NCI-H82 (cell line): ENCODE measurements at regions not wholly inside any gene's neighbourhood (a gene's known extent, or its start where the extent isn't known, plus 50 kb on each side); places are given as distances from the start of the nearest gene placed in this dataset.
"Not testable (repeated sequence)": the region's sequence is repeated elsewhere in the genome, so short reads cannot be mapped to it uniquely, and the experiment has no call there.

Source experiments
- DNase-seq: peaks from one replicate; lab custom pipeline; 2025; lab: John Stamatoyannopoulos, UW

DNA sequence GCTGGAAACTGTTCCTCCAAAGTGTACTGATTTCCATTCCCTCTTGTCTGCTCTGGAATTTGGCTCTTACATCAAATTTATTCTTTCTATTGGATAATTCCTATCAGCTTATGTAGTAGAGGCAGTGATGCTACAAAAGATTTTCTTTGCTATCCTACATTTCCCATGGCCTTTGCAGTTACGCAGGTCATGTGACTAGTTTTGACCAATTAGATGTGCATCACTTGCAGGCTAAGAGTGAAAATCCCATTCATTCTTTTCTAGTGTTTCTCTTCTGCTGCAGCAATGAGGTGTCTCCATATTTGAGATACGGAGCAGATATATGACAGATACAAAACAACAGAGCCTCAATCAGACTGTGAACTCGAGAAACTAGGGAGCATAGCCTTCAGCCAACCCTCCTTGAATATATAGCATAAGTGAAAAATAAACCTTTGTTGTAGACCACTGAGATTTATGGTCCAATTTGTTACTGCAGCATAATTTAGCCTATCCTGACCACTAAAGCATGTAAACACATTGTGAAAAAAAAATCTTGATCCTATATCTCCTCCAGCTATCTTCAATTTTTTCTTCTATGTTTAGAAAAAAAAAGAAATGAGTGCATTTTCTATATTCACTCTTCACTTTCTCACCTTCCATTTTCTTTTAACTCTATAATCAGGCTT is 102.0 kb downstream of the HNMT start:
- DNase-seq = no peak

DNA sequence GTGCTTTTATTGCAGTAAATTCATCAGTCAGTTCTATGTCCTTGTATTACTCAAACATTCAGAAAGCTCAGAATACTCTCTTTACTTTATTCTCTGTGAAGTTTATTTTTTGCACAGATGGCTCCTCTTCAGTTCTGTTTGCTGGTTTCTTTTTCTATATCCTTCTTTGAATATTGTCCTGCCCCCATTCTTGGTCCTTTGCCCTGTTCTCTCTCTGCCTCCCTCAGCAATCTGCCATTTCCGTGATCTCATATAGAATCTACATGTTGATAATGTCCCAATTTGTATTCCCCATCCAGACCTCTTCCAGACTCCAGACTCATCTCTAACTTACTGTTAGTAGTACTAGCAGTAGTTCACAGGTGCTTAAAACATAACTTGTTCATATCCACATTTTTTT is 102.6 kb downstream of the HNMT start:
- no peak for DNase-seq

DNA sequence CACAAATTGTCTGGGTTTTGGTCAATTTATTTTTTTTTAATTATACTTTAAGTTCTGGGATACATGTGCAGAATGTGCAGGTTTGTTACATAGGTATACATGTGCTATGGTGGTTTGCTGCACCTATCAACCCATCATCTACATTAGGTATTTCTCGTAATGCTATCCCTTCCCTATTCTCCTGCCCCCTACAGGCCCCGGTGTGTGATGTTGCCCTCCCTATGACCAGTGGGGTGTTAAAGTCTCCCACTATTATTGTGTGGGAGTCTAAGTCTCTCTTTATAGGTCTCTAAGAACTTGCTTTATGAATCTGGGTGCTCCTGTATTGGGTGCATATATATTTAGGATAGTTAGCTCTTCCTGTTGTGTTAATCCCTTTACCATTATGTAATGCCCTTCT is 104.4 kb downstream of the HNMT start:
- DNase-seq = not testable (repeated sequence)

DNA sequence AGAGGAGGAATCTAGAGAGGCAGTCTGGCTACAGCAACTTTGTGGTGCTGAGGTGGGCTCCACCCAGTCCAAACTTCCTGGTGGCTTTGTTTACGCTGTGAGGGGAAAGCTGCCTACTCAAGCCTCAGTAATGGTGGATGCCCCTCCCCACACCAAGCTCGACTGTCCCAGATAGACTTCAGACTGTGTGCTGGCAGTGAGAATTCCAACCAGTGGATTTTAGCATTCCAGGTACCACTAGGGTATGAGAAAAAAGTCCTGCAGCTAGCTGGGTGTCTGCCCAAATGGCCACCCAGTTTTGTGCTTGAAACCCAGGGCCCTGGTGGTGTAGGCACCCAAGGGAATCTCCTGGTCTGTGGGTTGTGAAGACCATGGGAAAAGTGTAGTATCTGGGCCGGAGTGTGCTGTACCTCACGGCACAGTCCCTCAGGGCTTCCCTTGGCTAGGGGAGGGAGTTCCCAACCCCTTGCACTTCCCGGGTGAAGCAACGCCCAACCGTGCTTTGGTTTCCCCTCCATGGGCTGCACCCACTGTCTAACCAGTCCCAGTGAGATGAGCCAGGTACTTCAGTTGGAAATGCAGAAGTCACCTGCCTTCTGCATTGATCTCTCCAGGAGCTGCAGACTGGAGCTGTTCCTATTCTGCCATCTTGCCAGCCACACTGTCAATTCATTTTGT is 106.9 kb downstream of the HNMT start:
- DNase-seq = not testable (repeated sequence)

DNA sequence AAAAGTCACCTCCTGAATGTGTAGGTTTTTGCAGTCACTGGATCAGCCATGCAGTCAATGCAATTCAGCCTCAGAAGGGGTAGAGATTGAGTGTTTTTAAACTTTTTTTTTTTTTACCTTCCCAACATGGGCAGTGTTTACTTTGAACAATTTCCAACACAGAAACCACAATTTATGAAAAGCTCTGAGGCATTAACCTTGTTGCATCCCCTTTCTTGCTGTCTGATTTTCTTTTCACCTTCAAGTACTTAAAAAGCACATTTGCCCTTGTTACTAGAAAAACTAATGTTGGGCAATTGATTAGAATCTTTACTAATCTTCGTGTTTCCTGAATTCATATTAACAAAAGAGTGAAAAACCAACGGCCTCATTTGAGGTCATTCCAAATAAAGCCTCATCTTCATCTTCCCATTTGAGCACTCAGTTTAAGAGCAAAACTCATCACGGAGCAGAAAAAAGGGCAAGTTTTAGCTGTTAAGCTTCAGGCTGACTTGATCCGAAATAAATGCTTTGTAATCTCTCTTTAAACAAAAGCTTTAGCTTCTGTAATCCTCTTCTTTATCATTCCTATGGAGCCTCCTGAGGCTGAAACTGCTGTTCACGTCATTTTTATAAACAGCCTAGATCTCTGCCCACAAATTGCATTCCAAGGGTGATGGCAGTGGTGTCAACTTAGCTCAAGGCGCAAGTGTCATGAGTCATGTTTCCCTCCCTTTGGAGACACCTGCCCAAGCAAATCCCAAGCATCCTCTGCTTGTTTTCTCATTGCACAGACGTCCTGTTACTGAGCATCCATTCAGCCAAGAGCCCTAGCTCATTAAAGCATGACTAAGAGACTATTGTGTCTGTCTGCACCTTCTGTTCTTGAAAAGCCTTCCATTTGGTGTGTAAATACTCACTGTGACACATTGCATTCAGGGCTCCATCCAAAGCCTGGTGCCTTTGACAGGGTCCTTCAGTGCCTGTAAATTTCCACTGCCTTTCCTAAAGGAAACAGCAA is 107.7 kb downstream of the HNMT start:
- peak; percentile 95 for DNase-seq

DNA sequence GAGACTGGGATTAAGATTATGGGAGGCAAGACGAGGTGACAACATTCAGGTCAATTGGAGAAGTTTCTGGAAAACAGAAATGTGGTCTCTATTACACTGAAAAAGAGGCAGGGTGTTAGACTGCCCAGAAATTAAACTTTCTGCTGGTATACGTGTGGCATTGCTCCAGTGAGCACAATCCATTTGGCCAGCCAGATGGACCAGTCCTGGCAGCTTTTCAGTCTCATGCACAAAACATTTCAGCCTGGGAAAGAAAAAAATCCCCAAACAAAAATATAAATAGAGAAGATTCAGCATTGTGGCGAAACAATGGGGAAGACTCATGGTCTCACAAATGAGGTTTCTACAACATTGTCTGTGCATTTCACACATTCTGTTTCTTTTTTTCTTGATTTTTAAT is 113.9 kb downstream of the HNMT start:
- DNase-seq = no peak

DNA sequence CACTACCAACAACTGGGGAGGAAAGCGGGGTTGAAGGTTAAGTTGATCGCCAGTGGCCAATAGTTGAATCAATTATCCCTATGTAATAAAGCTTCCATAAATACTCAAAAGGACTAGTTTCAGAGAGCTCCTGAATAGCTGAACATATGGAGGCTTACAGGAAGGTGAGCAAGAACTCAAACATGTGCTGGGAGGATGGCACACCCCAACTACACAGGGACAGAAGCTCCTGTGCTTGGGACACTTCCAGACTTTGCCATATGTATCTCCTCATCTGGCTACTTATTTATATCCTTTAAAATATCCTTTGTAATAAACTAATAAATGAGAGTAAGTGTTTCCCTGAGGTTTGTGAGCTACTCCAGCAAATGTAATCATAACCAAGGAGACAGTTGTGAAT is 115.7 kb downstream of the HNMT start:
- DNase-seq = peak; percentile 71

DNA sequence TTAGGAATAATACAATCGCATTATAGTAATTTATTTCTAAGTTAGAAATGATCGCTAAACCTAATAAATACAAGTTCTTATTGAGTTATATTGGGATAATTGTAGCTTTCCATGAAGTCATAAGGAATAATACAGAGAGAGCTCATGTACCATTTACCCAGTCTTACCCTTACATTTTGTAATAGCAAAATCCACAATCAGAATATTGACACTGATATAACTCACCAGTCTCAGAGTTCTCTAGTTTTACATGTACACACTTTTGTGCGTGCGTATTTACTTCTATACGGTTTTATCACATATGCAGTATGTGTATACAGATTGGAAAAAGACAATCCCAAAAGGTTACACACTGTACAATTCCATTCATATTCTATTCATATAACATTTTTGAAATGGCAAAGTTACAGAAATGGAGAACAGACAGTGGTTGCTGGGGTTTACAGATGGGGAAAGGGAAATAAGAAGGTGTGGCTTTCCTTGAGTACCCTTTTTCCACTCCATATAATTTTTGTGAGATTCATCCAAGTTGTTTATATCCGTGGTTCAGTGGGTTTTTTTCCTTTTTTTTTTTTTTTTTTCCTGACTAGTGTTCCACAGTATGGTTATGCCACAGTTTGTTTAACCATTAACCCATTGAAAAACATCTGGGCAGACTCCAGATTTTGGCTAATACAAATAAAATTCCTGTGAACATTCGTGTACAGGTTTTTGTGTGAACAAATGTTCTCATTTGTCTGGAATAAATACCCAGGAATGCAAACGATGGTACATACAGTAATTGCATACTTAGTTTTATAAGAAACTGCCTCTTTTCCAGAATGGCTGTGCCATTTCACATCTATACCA is 117.2 kb downstream of the HNMT start:
- no peak for DNase-seq

DNA sequence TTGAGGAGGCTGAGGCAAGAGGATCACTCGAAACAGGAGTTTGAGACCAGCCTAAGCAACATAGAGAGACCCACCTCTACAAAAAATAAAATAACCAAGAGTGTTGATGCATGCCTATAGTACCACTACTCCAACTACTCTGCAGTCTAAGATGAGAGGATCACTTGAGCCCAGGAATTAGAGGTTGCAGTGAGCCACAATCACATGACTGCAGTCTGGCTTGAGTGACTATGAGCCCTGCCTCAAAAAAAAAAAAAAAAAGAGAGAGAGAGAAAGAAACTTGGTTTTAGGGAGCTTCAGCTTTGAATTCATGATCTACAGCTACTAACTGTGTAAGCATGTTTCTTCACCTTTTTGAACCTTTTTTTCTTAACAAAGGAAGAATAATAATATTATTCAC is 119.9 kb downstream of the HNMT start:
- no peak for DNase-seq

DNA sequence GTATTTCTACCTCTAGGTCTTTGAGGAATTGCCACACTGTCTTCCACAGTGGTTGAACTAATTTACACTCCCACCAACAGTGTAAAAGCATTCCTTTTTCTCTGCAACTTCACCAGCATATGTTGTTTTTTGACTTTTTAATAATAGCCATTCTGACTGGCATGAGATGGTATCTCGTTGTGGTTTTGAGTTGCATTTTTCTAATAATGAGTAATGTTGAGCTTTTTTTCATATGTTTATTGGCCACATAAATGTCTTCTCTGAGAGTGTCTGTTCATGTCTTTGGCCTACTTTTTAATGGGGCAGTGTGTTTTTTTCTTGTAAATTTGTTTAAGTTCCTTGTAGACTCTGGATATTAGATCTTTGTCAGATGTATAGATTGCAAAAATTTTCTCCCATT is 121.2 kb downstream of the HNMT start:
- not testable (repeated sequence) for DNase-seq

DNA sequence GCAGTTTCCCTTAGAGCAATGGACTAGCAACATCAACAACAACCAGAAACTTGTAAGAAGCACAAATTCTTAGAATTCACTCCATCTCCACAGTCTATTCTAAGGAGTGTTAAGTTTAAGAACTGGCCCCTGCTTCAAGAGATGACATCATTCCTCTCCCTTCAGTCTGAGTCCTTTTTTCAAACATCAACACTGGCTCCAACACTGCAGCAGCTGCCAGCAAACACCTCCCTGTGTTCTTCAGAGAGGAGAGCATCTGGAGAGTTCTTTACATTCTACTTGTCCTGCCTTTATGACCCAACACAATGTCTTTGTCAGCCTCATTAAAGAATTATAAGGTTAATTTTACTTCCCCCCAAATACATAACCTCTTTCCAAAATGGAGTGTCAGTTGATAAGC is 122.3 kb downstream of the HNMT start:
- no peak for DNase-seq

DNA sequence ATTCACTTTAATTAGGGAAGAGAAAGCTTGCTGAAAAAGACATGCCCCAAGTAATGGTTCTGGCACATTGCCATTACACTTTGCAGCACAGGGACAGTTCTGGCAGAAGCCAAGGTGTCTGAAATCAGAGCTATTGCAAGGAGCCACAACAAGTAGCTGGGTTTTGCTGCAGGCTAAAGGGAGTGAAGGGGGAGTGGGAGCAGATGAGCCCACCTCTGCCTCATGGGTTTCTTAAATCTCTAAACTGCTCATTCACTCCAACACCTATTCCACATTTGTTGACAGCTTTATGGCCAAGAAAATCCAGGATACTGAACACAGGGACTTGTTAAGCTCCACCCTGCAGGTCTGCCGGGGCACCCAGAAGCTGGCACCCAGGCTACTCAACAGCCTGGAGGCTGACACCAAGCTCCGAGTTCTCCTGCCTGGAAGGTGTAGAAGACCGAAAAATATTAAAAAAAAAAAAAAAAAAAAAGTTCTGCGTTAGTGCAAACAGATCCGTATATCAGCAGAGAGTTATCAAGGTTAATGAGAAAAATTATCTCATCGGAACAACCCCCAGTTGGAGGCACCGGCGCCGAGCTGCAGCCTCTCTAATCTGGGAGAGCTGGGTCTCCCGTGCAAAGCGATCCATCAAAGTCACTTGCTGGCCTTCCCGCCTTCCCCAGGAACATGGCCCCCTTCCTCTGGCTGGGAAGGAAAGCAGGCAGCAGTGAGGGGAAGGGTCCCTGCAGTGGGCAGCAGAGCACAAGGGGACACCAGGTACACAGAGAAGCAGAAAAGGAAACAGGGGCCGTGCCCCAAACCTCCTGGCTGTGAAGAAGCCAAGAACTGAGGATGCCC is 123.7 kb downstream of the HNMT start:
- DNase-seq = peak; percentile 31

DNA sequence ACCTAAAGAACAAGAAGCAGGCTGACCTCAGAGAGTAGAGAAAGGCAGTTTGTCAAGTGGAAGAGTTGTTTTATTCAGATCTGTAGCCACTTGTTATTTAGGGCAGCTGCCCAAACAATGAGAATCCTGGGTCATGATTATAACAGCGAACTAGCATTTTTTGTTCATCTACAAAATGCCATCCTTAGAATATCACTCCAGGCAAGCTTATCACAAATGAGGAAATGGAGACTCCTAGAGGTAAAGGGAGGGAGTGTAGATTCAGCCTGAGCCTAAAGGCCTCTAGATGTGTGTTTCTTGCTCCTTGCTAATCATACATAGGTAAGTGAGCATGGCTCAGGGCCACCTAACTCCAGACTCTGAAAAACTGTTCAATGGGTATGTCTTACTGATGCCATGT is 126.1 kb downstream of the HNMT start:
- peak; percentile 47 for DNase-seq

DNA sequence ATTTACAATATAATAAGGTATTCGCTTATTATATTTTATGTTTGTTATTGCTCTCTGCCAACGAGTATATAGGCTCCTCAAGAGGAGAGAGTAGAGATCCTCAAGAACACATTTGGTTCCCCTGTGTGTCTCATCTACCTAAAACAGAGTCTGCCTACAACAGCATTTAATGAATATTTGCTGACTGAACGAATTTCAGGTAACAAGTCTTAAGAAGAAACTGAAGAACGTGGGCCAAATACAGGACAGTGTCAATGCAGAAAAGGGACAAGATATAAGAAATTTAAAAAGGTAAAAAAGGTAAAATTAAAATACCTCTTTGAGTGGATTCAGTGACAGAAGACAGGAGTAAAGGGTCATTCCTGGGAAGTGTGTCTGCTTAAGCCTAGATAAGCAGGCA is 129.2 kb downstream of the HNMT start:
- DNase-seq = no peak

DNA sequence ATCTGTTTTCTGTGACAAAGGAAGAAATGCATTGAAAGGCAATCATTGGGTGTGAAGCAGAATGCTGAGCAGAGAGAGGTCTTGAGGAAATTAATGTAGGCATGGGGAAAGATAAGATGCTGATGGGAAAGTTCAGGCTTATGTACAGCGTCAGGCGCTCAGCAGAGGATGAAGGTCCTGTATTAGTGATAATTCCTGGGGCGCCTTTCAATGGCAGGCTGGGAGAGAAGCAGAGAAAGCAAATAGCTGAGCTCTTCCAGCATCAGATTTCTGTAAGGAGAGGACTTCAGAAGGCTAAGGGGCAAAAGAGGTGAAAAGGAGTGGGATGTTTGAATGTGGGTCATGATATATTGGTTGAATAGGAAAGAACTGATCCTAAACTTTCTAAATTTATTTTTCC is 129.8 kb downstream of the HNMT start:
- no peak for DNase-seq

DNA sequence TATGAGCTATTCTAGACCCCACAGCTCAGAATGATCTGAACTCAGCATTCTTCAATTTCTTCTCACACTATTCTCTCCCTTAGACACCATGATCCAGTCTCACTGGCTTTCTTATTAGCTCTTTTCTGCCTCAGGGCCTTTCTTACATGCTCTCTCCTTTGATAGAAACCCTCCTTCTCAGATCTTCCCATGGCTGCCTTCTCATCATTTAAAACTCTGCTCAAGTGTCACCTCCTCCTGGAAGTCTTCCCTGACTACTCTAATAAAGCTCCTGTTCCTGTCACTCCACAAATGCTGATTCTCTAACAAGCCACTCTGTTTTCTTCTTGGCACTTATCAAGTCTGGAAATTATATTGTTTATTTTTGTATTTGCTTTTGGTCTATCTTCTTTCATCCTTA is 131.1 kb downstream of the HNMT start:
- no peak for DNase-seq

DNA sequence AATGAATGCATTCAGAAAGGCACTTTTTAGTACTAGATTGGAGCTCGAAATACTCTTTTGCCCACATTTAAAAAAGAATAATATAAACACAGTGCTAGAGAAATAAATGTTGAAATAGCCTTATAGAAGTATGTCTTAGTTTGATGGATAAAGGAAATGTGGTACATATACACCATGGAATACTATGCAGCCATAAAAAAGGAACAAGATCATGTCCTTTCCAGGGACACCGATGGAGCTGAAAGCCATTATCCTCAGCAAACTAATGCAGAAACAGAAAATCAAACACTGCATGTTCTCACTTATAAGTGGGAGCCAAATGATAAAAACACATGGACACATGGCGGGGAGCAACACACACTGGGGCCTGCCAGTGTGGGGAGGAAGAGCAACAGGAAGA is 135.0 kb downstream of the HNMT start:
- not testable (repeated sequence) for DNase-seq

DNA sequence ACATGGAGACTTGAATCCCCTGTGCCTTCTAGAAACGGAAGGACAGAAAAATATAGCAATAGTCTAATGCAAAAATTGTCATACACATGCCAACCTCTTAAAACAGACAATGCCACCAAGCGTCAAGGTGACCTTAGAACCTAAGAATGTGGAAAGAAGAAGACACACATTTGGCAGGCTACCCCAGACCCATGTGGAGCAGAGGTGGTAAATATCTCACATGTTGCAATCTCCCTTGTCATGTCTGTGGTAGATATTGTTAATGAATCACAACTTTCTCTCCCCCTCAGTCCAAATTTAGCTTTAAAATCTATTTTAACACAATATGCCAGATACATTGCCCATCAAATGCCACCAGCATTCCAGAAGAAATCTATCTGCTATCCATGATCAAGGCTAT is 137.4 kb downstream of the HNMT start:
- no peak for DNase-seq

DNA sequence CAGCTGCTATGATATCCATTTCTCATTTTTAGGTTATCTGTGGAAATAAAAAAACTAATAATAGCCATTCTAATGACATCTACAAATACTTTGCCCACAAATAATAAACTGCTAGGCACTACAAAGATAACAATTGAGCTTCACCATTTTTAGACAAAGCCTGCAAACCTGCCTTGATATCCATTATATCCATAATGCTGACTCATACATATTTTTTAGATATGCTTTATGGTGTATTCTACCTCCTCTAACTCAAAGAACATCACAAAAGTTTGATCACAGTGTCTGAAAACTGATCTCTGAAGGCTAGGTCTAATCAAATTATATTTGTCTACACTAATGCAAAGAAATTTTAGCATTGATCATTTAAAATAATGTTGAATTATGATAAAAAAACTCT is 138.4 kb downstream of the HNMT start:
- no peak for DNase-seq

DNA sequence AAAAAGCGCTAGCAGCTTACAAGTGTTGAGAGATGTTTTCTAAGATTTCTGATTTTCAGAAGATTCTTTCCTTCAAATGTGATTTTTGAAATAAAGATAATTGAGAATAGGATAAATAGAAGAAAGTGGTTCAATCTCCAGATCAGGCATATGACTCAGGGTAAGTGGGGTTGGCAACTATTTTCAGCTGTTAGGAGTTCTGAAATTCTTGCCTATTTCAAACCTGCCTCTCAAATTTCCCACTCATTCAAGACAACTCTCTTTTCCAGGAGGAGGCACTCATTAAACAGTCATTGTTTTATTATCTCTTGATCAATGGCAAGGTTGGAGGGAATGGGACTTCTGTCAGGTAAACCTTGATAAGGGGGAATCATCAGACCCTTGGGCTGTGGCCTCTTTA is 138.9 kb downstream of the HNMT start:
- DNase-seq = no peak

DNA sequence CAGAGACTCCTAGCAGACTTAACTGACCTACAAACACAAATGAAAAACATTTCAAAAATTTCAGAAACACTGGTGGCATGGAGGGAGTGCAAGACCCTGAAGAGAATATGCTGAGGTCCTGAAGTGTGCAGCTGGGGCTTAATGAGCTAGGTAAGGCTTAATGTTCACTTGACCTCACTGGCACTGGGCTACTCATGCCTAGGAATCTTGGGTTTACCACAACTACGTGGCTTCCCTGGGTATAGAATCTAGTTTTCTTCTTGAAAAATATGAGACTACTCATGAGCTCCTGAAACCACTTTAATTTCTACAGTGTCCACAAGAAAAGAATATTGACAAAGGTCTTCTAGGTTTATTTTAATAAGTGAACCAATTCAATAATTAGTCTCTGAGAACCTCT is 139.8 kb downstream of the HNMT start:
- DNase-seq = no peak
